ENCODE measurements at regions not wholly inside any gene's neighbourhood (a gene's known extent, or its start where the extent isn't known, plus 50 kb on each side); places are given as distances from the start of the nearest gene placed in this dataset.

- TF ChIP-seq, protein P1, sequence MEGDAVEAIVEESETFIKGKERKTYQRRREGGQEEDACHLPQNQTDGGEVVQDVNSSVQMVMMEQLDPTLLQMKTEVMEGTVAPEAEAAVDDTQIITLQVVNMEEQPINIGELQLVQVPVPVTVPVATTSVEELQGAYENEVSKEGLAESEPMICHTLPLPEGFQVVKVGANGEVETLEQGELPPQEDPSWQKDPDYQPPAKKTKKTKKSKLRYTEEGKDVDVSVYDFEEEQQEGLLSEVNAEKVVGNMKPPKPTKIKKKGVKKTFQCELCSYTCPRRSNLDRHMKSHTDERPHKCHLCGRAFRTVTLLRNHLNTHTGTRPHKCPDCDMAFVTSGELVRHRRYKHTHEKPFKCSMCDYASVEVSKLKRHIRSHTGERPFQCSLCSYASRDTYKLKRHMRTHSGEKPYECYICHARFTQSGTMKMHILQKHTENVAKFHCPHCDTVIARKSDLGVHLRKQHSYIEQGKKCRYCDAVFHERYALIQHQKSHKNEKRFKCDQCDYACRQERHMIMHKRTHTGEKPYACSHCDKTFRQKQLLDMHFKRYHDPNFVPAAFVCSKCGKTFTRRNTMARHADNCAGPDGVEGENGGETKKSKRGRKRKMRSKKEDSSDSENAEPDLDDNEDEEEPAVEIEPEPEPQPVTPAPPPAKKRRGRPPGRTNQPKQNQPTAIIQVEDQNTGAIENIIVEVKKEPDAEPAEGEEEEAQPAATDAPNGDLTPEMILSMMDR (IDR thresholded peaks at IDR 0.05 in 8 of 11, conservative IDR thresholded peaks at IDR 0.05 in 3 of 11) = no peak
- TF ChIP-seq POLR2A (IDR thresholded peaks at IDR 0.05) (no peak), POLR2AphosphoS5 (IDR thresholded peaks at IDR 0.05) (no peak)
These were observed 440.1 kb upstream of the CCDC196 start for GRCh38 chr14:66046035-66046434.
